Skeletal muscle satellite cell (primary cell): ENCODE measurements at regions not wholly inside any gene's neighbourhood (a gene's known extent, or its start where the extent isn't known, plus 50 kb on each side); places are given as distances from the start of the nearest gene placed in this dataset.
"Not testable (repeated sequence)": the region's sequence is repeated elsewhere in the genome, so short reads cannot be mapped to it uniquely, and the experiment has no call there.

Experiments
- H3K27me3 ChIP-seq: 2 replicates; pipeline ENCODE4 v1.7.0; 2013; ENCODE audit warnings: low read length; ENCODE audit not compliant: control insufficient read depth, insufficient read depth
- H3K36me3 ChIP-seq: 2 replicates; pipeline ENCODE4 v1.7.0; 2013; ENCODE audit warnings: mild to moderate bottlenecking, control low read depth, low read length; ENCODE audit not compliant: insufficient read depth
- H3K4me1 ChIP-seq: 2 replicates; pipeline ENCODE4 v1.7.0; 2013; ENCODE audit warnings: low read length; ENCODE audit not compliant: control insufficient read depth, insufficient read depth
- H3K4me2 ChIP-seq: 2 replicates; pipeline ENCODE4 v1.7.0; 2013; ENCODE audit warnings: mild to moderate bottlenecking, low read length
- H3K4me3 ChIP-seq: 2 replicates; pipeline ENCODE4 v1.7.0; 2013; ENCODE audit warnings: low read length
- H3K9ac ChIP-seq: 2 replicates; pipeline ENCODE4 v1.7.0; 2013; ENCODE audit warnings: mild to moderate bottlenecking, low read depth, low read length, moderate library complexity
- H3K9me3 ChIP-seq: replicated peaks from 2 replicates; pipeline ENCODE4 v1.7.0; 2013; ENCODE audit warnings: mild to moderate bottlenecking, control low read depth, low read length

- no peak overlapping the region for H3K9ac ChIP-seq
- no peaks in the 10 kb centered on the region for H3K36me3 ChIP-seq
- no peak overlapping the region for H3K4me2 ChIP-seq
- no peak overlapping the region for H3K4me3 ChIP-seq
- H3K27me3 ChIP-seq: no peaks in the 10 kb centered on the region
- H3K9me3 ChIP-seq: no peaks in the 10 kb centered on the region
- peaks cover 3% of the 10 kb centered on the region for H3K4me1 ChIP-seq
Observed at GRCh38 chr4:124155239-124155638, 557.3 kb downstream of the ANKRD50 start.

- H3K27me3 ChIP-seq: no peaks in the 10 kb centered on the region
- H3K4me2 ChIP-seq: no peak overlapping the region
- no peaks in the 10 kb centered on the region for H3K36me3 ChIP-seq
- no peak overlapping the region for H3K9ac ChIP-seq
- no peaks in the 10 kb centered on the region for H3K9me3 ChIP-seq
- no peak overlapping the region for H3K4me3 ChIP-seq
- H3K4me1 ChIP-seq: peaks cover 3% of the 10 kb centered on the region
Observed at GRCh38 chr4:124157396-124158083, 555.0 kb downstream of the ANKRD50 start.

GRCh38 chr4:124163401-124163800 is 549.1 kb downstream of the ANKRD50 start:
- Histone ChIP-seq H3K36me3 (no peaks in the 10 kb centered on the region), H3K4me3 (no peak overlapping the region), H3K4me2 (no peak overlapping the region), H3K4me1 (peaks cover 5% of the 10 kb centered on the region), H3K9me3 (no peaks in the 10 kb centered on the region), H3K27me3 (no peaks in the 10 kb centered on the region), H3K9ac (no peak overlapping the region)

- Histone ChIP-seq H3K4me2 (no peak overlapping the region), H3K9me3 (no peaks in the 10 kb centered on the region), H3K36me3 (no peaks in the 10 kb centered on the region), H3K4me1 (peaks cover 5% of the 10 kb centered on the region), H3K4me3 (no peak overlapping the region), H3K27me3 (no peaks in the 10 kb centered on the region), H3K9ac (no peak overlapping the region)
Observed at GRCh38 chr4:124167602-124168001, 544.9 kb downstream of the ANKRD50 start.

- H3K4me1 ChIP-seq, H3K9ac ChIP-seq, H3K4me3 ChIP-seq, H3K4me2 ChIP-seq, H3K27me3 ChIP-seq, H3K36me3 ChIP-seq, H3K9me3 ChIP-seq: not testable (repeated sequence)
Observed at GRCh38 chr4:124169524-124169923, 543.0 kb downstream of the ANKRD50 start.

GRCh38 chr4:124173912-124174311 is 538.6 kb downstream of the ANKRD50 start:
- Histone ChIP-seq H3K9me3 (no peaks in the 10 kb centered on the region), H3K4me2 (no peak overlapping the region), H3K36me3 (no peaks in the 10 kb centered on the region), H3K4me1 (peaks cover 16% of the 10 kb centered on the region), H3K9ac (no peak overlapping the region), H3K27me3 (no peaks in the 10 kb centered on the region), H3K4me3 (no peak overlapping the region)

GRCh38 chr4:124177647-124178425 is 534.7 kb downstream of the ANKRD50 start:
- H3K4me1 ChIP-seq: peaks cover 26% of the 10 kb centered on the region
- H3K4me2 ChIP-seq: peak overlapping the region; percentile 43
- no peaks in the 10 kb centered on the region for H3K9me3 ChIP-seq
- H3K27me3 ChIP-seq: no peaks in the 10 kb centered on the region
- H3K36me3 ChIP-seq: no peaks in the 10 kb centered on the region
- H3K9ac ChIP-seq: no peak overlapping the region
- no peak overlapping the region for H3K4me3 ChIP-seq

- Histone ChIP-seq H3K4me2 (peak overlapping the region; percentile 43), H3K9me3 (no peaks in the 10 kb centered on the region), H3K36me3 (no peaks in the 10 kb centered on the region), H3K4me1 (peaks cover 28% of the 10 kb centered on the region), H3K9ac (no peak overlapping the region), H3K4me3 (no peak overlapping the region), H3K27me3 (no peaks in the 10 kb centered on the region)
Observed at GRCh38 chr4:124178449-124179021, 534.0 kb downstream of the ANKRD50 start.

GRCh38 chr4:124179506-124180186 is 532.9 kb downstream of the ANKRD50 start:
- H3K4me3 ChIP-seq: no peak overlapping the region
- H3K9ac ChIP-seq: no peak overlapping the region
- H3K27me3 ChIP-seq: no peaks in the 10 kb centered on the region
- H3K9me3 ChIP-seq: no peaks in the 10 kb centered on the region
- no peak overlapping the region for H3K4me2 ChIP-seq
- no peaks in the 10 kb centered on the region for H3K36me3 ChIP-seq
- H3K4me1 ChIP-seq: peaks cover 29% of the 10 kb centered on the region

- Histone ChIP-seq H3K36me3 (no peaks in the 10 kb centered on the region), H3K27me3 (no peaks in the 10 kb centered on the region), H3K9me3 (no peaks in the 10 kb centered on the region)
Observed at GRCh38 chr4:124181039-124181438, 531.5 kb downstream of the ANKRD50 start.

GRCh38 chr4:124183231-124183630 is 529.3 kb downstream of the ANKRD50 start:
- Histone ChIP-seq H3K36me3 (no peaks in the 10 kb centered on the region), H3K27me3 (no peaks in the 10 kb centered on the region), H3K9ac (no peak overlapping the region), H3K4me3 (no peak overlapping the region), H3K9me3 (no peaks in the 10 kb centered on the region), H3K4me1 (peaks cover 20% of the 10 kb centered on the region), H3K4me2 (no peak overlapping the region)

More at GRCh38 chr4:124181039-124181438, 531.5 kb downstream of the ANKRD50 start:
- H3K4me3 ChIP-seq: no peak overlapping the region
- no peak overlapping the region for H3K4me2 ChIP-seq
- H3K4me1 ChIP-seq: peaks cover 29% of the 10 kb centered on the region
- no peak overlapping the region for H3K9ac ChIP-seq
